ENCODE measurements at regions not wholly inside any gene's neighbourhood (a gene's known extent, or its start where the extent isn't known, plus 50 kb on each side); places are given as distances from the start of the nearest gene placed in this dataset.
A peak's percentile ranks its signal among the peaks of the same experiment; 100 is the strongest.

DNA sequence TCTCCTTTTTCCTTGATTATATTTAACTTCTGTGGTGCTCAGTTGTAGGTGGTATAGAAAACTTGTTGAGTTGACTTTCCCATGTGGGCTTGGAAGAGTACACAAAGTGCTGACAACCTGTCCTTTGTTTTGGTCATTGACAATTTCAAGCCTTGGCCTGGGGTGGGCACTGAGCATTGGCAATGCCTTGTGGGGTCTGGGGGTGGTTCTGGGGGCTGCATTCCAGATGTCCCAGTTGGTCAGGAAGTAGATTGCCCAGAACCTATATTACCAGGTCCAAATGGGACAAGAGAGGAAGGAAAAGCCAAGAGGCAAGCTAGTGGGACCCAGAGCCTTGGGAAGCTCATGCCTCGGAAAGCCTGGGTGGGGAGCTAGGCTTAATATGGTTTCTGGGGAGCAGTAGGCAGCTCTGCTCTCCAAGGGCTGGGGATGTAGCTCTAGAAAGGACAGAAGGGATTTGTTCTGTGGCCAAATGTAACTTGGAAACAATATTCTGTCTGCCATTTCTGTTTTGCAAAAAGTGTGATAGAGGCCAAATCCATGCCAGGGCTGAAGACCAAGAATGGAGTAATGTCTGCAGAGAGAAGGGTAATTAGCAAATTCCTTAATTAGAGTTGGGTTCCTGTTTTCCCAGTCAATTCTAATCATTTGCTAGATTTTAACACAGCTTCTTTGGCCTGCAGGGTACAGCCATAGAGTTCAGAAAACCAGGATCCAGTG, 87.4 kb downstream of the SLC4A3 start:
- H3K36me3 ChIP-seq (replicated peaks), result no peaks in the 10 kb centered on the region
- no peaks in the 10 kb centered on the region for H3K4me1 ChIP-seq
- no peak for DNase-seq (ENCODE audit: low spot score in 2 of 2)
- no peak overlapping the region for H3K4me3 ChIP-seq
- no peaks in the 10 kb centered on the region for H3K27me3 ChIP-seq (ENCODE audit: low read depth)
- in situ Hi-C loops (cut with MboI; ENCODE audit: low sequenced_read_pairs), result no loop called here
- no peaks in the 10 kb centered on the region; the same call in 1 of the 2 replicates for H3K9me3 ChIP-seq

DNA sequence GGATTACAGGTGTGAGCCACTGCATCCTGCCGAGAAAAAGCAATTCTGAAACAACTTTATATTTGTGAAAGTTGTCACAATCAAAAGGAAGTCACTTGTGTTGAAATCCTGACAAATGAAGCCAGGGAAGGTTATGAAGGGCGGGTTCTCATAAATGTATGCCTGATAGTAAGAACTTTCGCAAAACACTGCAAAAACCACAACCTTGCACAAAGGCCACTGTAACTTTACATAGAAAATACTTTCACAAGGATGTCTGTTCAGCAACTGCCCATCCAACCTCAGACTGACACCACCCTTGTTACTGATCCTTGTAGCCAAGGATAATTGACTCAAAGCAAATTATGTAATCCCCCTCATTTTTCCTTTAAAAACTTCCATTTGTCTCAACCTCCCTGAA, 90.6 kb downstream of the SLC4A3 start:
- H3K9me3 ChIP-seq, result no peaks in the 10 kb centered on the region; the same call in 1 of the 2 replicates
- no peak for DNase-seq (ENCODE audit: low spot score in 2 of 2)
- no peaks in the 10 kb centered on the region for H3K36me3 ChIP-seq (replicated peaks)
- H3K4me1 ChIP-seq, result no peaks in the 10 kb centered on the region
- no peaks in the 10 kb centered on the region for H3K27me3 ChIP-seq (ENCODE audit: low read depth)
- in situ Hi-C loops (cut with MboI; ENCODE audit: low sequenced_read_pairs), result no loop called here
- H3K4me3 ChIP-seq, result no peak overlapping the region

GRCh38 chr2:219719521-219719920, 92.1 kb downstream of the SLC4A3 start:
- no peaks in the 10 kb centered on the region for H3K4me1 ChIP-seq
- H3K9me3 ChIP-seq, result no peaks in the 10 kb centered on the region; the same call in 1 of the 2 replicates
- H3K36me3 ChIP-seq (replicated peaks), result no peaks in the 10 kb centered on the region
- H3K27me3 ChIP-seq (ENCODE audit: low read depth), result peaks cover 4% of the 10 kb centered on the region; the same call in 1 of the 2 replicates
- no peak for DNase-seq (ENCODE audit: low spot score in 2 of 2)
- no peak overlapping the region for H3K4me3 ChIP-seq
- in situ Hi-C loops (cut with MboI; ENCODE audit: low sequenced_read_pairs), result no loop called here

- Histone ChIP-seq H3K4me3 (no peak overlapping the region), H3K4me1 (no peaks in the 10 kb centered on the region), H3K36me3 (replicated peaks) (no peaks in the 10 kb centered on the region), H3K27me3 (ENCODE audit: low read depth) (peaks cover 4% of the 10 kb centered on the region), H3K9me3 (no peaks in the 10 kb centered on the region; the same call in 1 of the 2 replicates)
- DNase-seq (ENCODE audit: low spot score in 2 of 2), result no peak
- in situ Hi-C loops (cut with MboI; ENCODE audit: low sequenced_read_pairs), result no loop called here
These were observed 93.5 kb downstream of the SLC4A3 start for GRCh38 chr2:219720956-219721355.

DNA sequence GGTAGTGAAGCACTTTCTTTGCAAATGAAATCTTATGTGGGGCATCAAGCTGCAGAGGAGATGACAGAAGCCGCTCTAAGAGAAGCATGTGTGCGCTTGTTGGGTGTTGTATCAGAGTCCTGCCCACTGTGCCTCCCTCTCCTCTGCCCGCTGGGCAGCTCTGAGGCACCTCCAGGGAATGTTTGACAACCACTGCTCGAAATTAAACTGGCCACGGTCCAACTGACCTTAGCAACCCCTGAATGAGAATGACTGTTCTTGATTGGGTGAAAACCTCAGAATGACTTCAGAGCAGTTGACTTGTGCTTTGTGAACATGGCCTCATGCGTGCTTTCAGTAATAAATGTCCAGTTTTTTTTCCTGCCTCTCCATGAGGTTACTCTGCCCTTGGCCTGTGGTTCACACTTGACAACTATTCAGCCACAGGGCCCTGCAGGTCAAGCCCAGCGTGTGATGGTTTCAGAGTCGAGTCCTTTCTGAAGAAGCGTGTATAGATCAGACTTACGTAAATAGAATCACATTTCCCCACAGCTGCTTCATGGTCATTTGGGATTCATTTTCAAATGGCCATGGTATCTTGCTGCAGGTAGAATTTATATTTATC, 94.9 kb downstream of the SLC4A3 start:
- H3K4me3 ChIP-seq, result no peak overlapping the region
- H3K4me1 ChIP-seq, result no peaks in the 10 kb centered on the region
- H3K27me3 ChIP-seq (ENCODE audit: low read depth), result peaks cover 4% of the 10 kb centered on the region
- no peaks in the 10 kb centered on the region; the same call in 1 of the 2 replicates for H3K9me3 ChIP-seq
- DNase-seq (ENCODE audit: low spot score in 2 of 2), result no peak
- no peaks in the 10 kb centered on the region for H3K36me3 ChIP-seq (replicated peaks)
- in situ Hi-C loops (cut with MboI; ENCODE audit: low sequenced_read_pairs), result no loop called here

- in situ Hi-C loops (cut with MboI; ENCODE audit: low sequenced_read_pairs), result no loop called here
- H3K4me1 ChIP-seq, result no peaks in the 10 kb centered on the region
These were observed 95.9 kb downstream of the SLC4A3 start for GRCh38 chr2:219723311-219723710.

GRCh38 chr2:219724628-219725027, 97.2 kb downstream of the SLC4A3 start:
- no peak for DNase-seq (ENCODE audit: low spot score in 2 of 2)
- Histone ChIP-seq H3K27me3 (ENCODE audit: low read depth) (peaks cover 4% of the 10 kb centered on the region), H3K9me3 (no peaks in the 10 kb centered on the region; the same call in 1 of the 2 replicates), H3K36me3 (replicated peaks) (no peaks in the 10 kb centered on the region), H3K4me3 (no peak overlapping the region), H3K4me1 (no peaks in the 10 kb centered on the region)
- in situ Hi-C loops (cut with MboI; ENCODE audit: low sequenced_read_pairs), result no loop called here

More at GRCh38 chr2:219723311-219723710, 95.9 kb downstream of the SLC4A3 start:
- Histone ChIP-seq H3K27me3 (ENCODE audit: low read depth) (peaks cover 4% of the 10 kb centered on the region), H3K9me3 (no peaks in the 10 kb centered on the region; the same call in 1 of the 2 replicates), H3K36me3 (replicated peaks) (no peaks in the 10 kb centered on the region), H3K4me3 (no peak overlapping the region)
- no peak for DNase-seq (ENCODE audit: low spot score in 2 of 2)

GRCh38 chr2:219726916-219727315, 99.5 kb downstream of the SLC4A3 start:
- DNase-seq (ENCODE audit: low spot score in 2 of 2), result no peak
- Histone ChIP-seq H3K36me3 (replicated peaks) (no peaks in the 10 kb centered on the region), H3K4me3 (no peak overlapping the region), H3K27me3 (ENCODE audit: low read depth) (peaks cover 4% of the 10 kb centered on the region), H3K4me1 (no peaks in the 10 kb centered on the region), H3K9me3 (no peaks in the 10 kb centered on the region)
- in situ Hi-C loops (cut with MboI; ENCODE audit: low sequenced_read_pairs), result no loop called here

GRCh38 chr2:219727771-219728429, 100.5 kb downstream of the SLC4A3 start:
- no peaks in the 10 kb centered on the region for H3K4me1 ChIP-seq
- in situ Hi-C loops (cut with MboI; ENCODE audit: low sequenced_read_pairs), result no loop called here
- H3K9me3 ChIP-seq, result no peaks in the 10 kb centered on the region
- H3K27me3 ChIP-seq (ENCODE audit: low read depth), result peaks cover 4% of the 10 kb centered on the region
- DNase-seq (ENCODE audit: low spot score in 2 of 2), result no peak
- no peaks in the 10 kb centered on the region for H3K36me3 ChIP-seq (replicated peaks)
- H3K4me3 ChIP-seq, result no peak overlapping the region

DNA sequence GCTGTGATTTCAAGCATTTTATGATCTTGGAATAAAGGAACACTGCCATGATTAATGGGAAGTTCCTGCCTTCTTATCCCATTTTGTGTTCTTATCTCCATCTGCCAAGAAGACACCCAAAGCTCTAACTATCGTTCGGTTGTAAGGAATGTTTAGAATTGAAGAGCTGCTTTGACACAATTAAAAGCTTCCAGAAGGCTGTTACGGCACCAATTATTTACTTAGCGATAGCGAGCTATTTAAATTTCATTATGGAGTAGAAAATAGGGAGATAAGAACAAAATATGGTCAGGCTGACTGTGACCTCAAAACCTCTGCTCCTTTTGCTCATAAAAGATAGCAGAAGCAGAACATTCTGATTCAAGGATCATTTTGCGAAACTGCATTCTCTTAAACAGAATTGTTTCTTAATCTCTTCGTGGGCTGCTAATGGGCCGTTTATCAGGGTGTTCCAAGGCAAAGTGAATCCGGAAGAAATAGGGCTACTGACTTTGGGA, 101.6 kb downstream of the SLC4A3 start:
- DNase-seq (ENCODE audit: low spot score in 2 of 2), result no peak
- no peaks in the 10 kb centered on the region for H3K36me3 ChIP-seq (replicated peaks)
- no peak overlapping the region for H3K4me3 ChIP-seq
- in situ Hi-C loops (cut with MboI; ENCODE audit: low sequenced_read_pairs), result no loop called here
- no peaks in the 10 kb centered on the region for H3K4me1 ChIP-seq
- H3K9me3 ChIP-seq, result no peaks in the 10 kb centered on the region
- H3K27me3 ChIP-seq (ENCODE audit: low read depth), result peaks cover 3% of the 10 kb centered on the region

DNA sequence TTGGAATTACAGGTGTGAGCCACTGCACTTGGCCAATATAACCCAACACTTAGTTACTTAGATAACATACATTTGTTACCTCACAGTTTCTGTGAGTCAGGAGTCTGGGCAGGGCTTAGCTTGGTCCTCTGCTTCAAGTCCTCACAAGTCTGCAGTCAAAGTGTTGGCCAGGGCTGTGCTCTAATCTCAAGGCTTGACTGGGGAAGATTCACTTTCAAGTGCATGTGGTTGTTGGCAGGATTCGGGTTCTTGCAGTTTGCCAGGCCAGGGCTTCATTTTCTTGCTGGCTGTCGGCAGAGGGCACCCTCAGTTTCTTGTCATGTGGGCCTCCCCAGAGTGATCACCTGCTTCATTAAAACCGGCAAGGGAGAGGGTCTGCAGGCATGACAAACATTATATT, 103.7 kb downstream of the SLC4A3 start:
- Histone ChIP-seq H3K9me3 (no peaks in the 10 kb centered on the region), H3K27me3 (ENCODE audit: low read depth) (peaks cover 5% of the 10 kb centered on the region; the same call in 1 of the 2 replicates), H3K4me1 (no peaks in the 10 kb centered on the region), H3K4me3 (no peak overlapping the region), H3K36me3 (replicated peaks) (no peaks in the 10 kb centered on the region)
- DNase-seq (ENCODE audit: low spot score in 2 of 2), result no peak
- in situ Hi-C loops (cut with MboI; ENCODE audit: low sequenced_read_pairs), result no loop called here

- no peaks in the 10 kb centered on the region for H3K4me1 ChIP-seq
- in situ Hi-C loops (cut with MboI; ENCODE audit: low sequenced_read_pairs), result no loop called here
- peaks cover 5% of the 10 kb centered on the region; the same call in 1 of the 2 replicates for H3K27me3 ChIP-seq (ENCODE audit: low read depth)
- no peaks in the 10 kb centered on the region for H3K36me3 ChIP-seq (replicated peaks)
- no peak overlapping the region for H3K4me3 ChIP-seq
- no peaks in the 10 kb centered on the region for H3K9me3 ChIP-seq
- DNase-seq (ENCODE audit: low spot score in 2 of 2), result no peak
These were observed 105.7 kb downstream of the SLC4A3 start for GRCh38 chr2:219733106-219733505.

DNA sequence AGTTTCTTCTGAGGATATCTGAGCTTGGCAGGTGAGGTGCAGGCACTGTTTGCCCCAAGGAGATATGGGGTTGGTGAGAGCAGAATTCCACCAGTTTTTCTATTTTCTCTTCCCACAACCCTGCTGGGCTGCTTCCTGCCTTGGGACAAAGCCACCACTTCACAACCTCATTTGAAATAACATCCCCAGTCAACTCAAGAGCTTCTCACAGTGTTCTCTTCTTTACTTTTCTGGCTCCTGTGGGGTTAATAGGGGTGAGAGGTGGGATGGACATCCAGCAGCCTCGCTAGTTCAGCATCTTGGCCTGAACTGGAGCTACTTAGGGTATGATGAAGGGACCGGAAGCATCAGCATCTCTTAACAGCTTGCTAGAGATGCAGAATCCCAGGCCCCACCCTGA, 106.3 kb downstream of the SLC4A3 start:
- Histone ChIP-seq H3K36me3 (replicated peaks) (no peaks in the 10 kb centered on the region), H3K4me3 (no peak overlapping the region), H3K9me3 (no peaks in the 10 kb centered on the region), H3K27me3 (ENCODE audit: low read depth) (peaks cover 5% of the 10 kb centered on the region; the same call in 1 of the 2 replicates), H3K4me1 (no peaks in the 10 kb centered on the region)
- DNase-seq (ENCODE audit: low spot score in 2 of 2), result no peak
- in situ Hi-C loops (cut with MboI; ENCODE audit: low sequenced_read_pairs), result no loop called here

- DNase-seq (ENCODE audit: low spot score in 2 of 2), result peak; percentile 50 to 69
- in situ Hi-C loops (cut with MboI; ENCODE audit: low sequenced_read_pairs), result loop anchor here (5.0 kb wide), 1 partner anchor 261 kb away; no protein-coding TSS in a partner anchor
- Histone ChIP-seq H3K4me3 (no peak overlapping the region), H3K9me3 (no peaks in the 10 kb centered on the region), H3K27me3 (ENCODE audit: low read depth) (peaks cover 5% of the 10 kb centered on the region; the same call in 1 of the 2 replicates), H3K4me1 (no peaks in the 10 kb centered on the region), H3K36me3 (replicated peaks) (no peaks in the 10 kb centered on the region)
These were observed 108.8 kb downstream of the SLC4A3 start for GRCh38 chr2:219736209-219736608.

All from HAP-1 (cell line).